ENCODE measurements at regions not wholly inside any gene's neighbourhood (a gene's known extent, or its start where the extent isn't known, plus 50 kb on each side); places are given as distances from the start of the nearest gene placed in this dataset.

DNA sequence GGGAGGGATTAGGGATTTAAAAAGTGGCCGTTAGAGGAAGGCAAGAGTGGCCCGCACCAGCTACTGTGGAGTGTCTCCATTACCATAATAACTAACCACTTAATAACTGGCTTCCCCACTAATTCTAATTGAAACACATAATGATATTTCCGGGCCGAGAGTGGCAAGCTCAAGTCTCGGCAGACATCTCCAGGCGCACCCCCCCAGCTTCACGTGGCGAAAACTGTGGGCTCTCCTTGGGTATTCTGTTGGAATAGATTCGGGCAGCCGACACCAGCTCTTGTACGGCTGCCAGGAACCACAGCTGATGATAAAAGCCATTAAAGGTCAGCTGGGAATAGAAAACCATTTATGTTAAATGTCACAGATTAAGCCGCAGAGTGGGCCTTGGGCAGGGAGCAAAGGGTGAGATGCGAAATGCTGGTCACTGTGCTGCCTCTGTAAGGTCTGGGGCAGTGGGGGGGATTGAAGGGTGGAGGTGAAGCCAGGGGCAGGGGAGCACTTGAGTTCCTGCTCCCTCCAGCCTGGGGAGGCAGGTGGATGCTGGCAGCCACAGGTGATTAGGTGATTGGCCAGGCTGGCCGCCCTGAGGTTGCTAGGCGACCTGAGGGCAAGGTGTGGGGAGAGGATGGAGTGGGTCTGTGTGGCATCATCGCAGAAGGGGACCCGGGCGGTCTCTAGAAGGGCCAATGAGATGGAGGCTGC lies 115.6 kb upstream of the SDK2 start:
- TF ChIP-seq, protein P1, sequence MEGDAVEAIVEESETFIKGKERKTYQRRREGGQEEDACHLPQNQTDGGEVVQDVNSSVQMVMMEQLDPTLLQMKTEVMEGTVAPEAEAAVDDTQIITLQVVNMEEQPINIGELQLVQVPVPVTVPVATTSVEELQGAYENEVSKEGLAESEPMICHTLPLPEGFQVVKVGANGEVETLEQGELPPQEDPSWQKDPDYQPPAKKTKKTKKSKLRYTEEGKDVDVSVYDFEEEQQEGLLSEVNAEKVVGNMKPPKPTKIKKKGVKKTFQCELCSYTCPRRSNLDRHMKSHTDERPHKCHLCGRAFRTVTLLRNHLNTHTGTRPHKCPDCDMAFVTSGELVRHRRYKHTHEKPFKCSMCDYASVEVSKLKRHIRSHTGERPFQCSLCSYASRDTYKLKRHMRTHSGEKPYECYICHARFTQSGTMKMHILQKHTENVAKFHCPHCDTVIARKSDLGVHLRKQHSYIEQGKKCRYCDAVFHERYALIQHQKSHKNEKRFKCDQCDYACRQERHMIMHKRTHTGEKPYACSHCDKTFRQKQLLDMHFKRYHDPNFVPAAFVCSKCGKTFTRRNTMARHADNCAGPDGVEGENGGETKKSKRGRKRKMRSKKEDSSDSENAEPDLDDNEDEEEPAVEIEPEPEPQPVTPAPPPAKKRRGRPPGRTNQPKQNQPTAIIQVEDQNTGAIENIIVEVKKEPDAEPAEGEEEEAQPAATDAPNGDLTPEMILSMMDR (IDR thresholded peaks at IDR 0.05; ENCODE audit: low read depth, low read length): no peak

DNA sequence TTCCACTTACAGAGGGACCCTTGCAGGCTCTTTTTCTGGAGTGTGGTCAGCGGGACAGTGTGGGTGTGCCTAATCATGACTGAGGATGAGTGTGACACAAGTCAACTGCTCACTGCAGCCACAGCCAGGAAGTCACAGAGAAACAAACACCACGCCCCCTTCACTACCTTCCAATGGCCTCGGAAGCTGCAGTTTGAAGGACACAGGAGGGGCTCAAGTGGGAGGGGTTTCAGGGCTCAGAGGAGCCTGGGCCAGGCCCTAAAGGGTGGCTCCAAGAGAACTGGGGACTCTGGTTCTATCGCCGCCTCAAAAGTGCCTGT lies 116.2 kb upstream of the SDK2 start:
- no peak for DNase-seq (ENCODE audit: extremely low read depth, low read depth)
- TF ChIP-seq, protein P1 (IDR thresholded peaks at IDR 0.05; ENCODE audit: low read depth, low read length): no peak

More for the DNA sequence above, 115.6 kb upstream of the SDK2 start:
- no peak for DNase-seq (ENCODE audit: extremely low read depth, low read depth)

DNA sequence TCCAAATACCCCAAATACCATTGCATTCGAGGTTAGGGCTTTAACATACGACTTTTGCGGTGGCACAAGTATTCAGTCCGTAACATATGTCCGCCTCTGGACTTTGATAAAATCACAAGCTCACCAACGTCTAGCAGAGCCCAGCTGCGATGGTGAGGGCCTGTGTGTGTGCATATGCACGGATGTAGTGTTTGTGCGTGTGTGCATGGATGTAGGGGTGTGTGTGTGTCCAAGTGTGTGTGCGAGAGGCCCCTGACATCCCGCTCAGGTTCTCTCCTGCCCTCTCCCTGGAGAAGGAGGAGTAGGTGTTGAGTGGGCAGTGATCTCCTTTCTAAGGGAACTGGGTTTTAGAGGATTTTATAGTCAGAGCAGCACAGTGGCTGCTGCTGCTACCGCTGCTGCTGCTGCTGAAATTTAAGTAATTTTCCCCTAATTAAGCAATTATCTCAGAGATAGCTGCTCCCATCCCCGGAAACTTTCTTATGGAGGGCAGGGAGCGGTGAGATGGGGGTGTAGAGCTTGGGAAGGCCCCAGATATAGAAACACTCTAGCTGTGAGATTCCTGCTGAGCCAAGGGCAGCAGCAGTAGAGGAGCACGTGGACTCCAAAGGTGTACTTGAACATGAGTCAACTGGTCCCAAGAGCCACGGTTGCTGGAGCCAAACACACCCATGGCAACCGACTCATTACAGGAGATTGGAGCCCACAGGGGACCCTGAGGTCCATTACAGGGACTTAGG lies 121.7 kb upstream of the SDK2 start:
- TF ChIP-seq, protein P1 (IDR thresholded peaks at IDR 0.05; ENCODE audit: low read depth, low read length): no peak
- DNase-seq (ENCODE audit: extremely low read depth, low read depth): no peak

GRCh38 chr17:73767696-73768095 lies 123.5 kb upstream of the SDK2 start:
- TF ChIP-seq, protein P1 (IDR thresholded peaks at IDR 0.05; ENCODE audit: low read depth, low read length): no peak

GRCh38 chr17:73768691-73769090 lies 124.4 kb upstream of the SDK2 start:
- TF ChIP-seq, protein P1 (IDR thresholded peaks at IDR 0.05; ENCODE audit: low read depth, low read length): no peak
- no peak for DNase-seq (ENCODE audit: extremely low read depth, low read depth)

More at GRCh38 chr17:73767696-73768095, 123.5 kb upstream of the SDK2 start:
- no peak for DNase-seq (ENCODE audit: extremely low read depth, low read depth)

DNA sequence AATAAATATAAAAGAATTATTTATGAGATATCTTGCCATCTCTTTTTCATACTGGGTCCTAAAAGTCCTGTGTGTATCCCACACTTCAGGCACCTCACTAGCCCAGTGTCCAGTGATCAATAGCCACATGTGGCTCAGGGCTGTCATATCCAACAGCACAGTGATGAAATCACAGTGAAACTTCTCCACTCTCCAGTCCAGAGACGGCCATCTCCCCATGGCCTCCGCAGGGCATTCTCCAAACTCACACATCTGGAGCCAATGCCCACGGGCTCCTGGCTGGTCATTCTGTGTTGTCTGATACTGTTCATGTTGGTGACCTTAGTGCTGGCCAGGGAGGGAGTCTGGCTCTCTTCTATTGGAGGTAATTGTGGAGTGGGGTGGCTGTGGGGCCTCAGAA lies 125.2 kb upstream of the SDK2 start:
- TF ChIP-seq, protein P1 (IDR thresholded peaks at IDR 0.05; ENCODE audit: low read depth, low read length): no peak
- DNase-seq (ENCODE audit: extremely low read depth, low read depth): no peak

DNA sequence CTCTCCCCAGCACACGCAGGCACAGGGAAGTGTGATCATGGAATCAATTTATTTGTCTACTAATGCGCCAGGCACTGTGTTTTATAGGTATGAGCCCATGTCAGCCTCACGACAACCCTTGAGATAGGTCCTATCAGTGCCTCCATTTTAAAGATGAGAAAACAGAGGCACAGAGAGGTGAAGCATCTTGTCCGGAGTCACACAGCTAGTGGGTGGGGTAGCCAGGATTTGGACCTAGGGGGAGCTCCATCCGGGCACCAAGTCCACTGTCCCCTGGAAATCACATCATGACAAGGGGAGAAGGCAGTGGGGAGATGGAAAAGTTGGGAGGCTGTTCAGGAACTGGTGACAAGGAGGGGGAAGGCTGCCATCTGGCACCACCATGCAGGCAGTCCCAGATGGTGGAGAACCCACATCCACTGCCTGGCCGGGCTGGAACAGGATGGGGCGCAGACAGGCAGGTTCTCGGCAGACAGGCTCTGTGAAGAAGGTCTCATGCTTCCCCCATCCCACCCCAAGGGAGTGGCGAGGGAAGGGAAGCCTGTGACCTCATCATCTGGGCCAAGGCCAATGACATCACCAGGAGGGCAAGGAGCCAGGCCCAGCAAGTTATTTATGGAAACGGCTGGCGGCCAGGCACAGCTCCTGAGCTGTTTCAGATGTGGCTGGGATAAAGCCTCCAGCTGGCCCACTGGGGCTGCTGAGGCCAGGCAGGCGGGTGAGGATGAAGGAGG lies 126.0 kb upstream of the SDK2 start:
- TF ChIP-seq, protein P1 (IDR thresholded peaks at IDR 0.05; ENCODE audit: low read depth, low read length): no peak
- DNase-seq (ENCODE audit: extremely low read depth, low read depth): peak; percentile 23
